Thyroid gland (tissue), 4 donors: ENCODE measurements at regions not wholly inside any gene's neighbourhood (a gene's known extent, or its start where the extent isn't known, plus 50 kb on each side); places are given as distances from the start of the nearest gene placed in this dataset.

Source experiments
- DNase-seq, 2 donors: peaks; one replicate each; pipeline ENCODE4 v3.0.0-alpha.2; 2019
- H3K27ac ChIP-seq, 3 donors: fragments of 200-600 bp; sonication (generic); 1 replicate in 2 of 3; 2 replicates in 1 of 3; pipeline ENCODE4 v1.5.1; 2016 to 2019; ENCODE audit warnings: mild to moderate bottlenecking in 1 of 3, moderate library complexity in 1 of 3
- H3K27me3 ChIP-seq: fragments of 200-600 bp; sonication (generic); one replicate; pipeline ENCODE4 v1.5.1; 2019
- H3K36me3 ChIP-seq, 2 donors: fragments of 200-600 bp; sonication (generic); one replicate each; pipeline ENCODE4 v1.5.1; 2016 to 2019
- H3K4me1 ChIP-seq, 2 donors: fragments of 200-600 bp; sonication (generic); one replicate each; pipeline ENCODE4 v1.5.1; 2017 to 2019
- H3K4me3 ChIP-seq, 3 donors: fragments of 200-600 bp; sonication (generic); replicated peaks in 1 of 3; 1 replicate in 2 of 3; 2 replicates in 1 of 3; pipeline ENCODE4 v1.5.1; 2016; ENCODE audit warnings: mild to moderate bottlenecking in 1 of 3
- H3K9me3 ChIP-seq: fragments of 200-600 bp; sonication (generic); one replicate; pipeline ENCODE4 v1.5.1; 2017
- POLR2A ChIP-seq, 2 donors: fragments of 450-650 bp; IDR thresholded peaks; one replicate each; pipeline ENCODE4 v1.6.1; 2017; ENCODE audit warnings: antibody characterized with exemption in 2 of 2, mild to moderate bottlenecking in 2 of 2, moderate library complexity in 1 of 2
- WGBS, 2 donors: methylation state at CpG; one replicate each; pipeline ENCODE4 v1.1.5; 2017; 5-methylcytosine and 5-hydroxymethylcytosine counted together
- intact Hi-C: fragments of 100-400 bp; cut with DNase I; formaldehyde crosslinking; loops from one replicate; pipeline ENCODE4 v1.15.1; 2023
- TF ChIP-seq, protein P1 (sequence below), 6 experiments: fragments of 200-600 bp in 3 of 6; fragments of 450-650 bp in 3 of 6; sonication (generic) in 3 of 6; IDR thresholded peaks; one replicate each; pipeline ENCODE4 v1.5.1; 2016 to 2019; ENCODE audit warnings: antibody characterized with exemption in 6 of 6, mild to moderate bottlenecking in 2 of 6, inconsistent platforms in 1 of 6, moderate library complexity in 1 of 6

DNA sequence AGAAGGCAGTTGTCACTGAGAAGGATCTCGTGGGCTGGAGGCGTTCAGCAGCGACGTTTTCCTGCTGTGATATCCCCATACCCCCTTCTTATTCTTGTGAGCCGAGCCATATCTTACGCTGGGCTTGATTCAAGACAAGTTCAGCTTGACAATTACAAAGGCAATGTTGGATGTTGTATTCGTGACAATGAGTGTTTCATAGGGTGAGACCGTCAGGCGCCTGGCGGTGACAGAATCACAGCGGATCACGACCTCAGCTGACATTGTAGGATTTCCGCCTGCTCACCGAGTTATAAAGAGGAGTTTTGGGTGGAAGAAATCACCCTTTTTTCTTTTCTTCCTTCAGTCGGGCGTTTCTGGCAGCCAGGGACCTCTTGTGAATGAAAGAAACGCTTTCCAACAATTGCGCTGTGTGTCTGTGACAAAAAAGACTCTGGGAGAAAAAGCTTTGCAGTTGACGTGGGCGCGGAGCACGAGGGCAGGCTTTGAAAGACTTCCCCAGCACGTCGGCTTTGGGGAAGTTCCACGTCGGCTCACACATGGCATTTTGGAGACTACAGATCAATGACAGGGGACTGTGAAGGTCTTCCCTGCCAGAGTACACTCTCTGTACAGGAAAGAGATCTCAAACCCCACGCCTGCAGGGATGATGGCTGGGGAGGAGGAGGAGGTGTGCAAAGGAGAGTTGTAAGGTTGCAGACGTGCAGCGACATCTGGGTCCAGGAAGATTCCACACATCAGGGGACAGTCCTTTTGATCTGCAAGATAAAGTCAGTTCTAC is 135.4 kb downstream of the CRLF2 start:
- no peak for TF ChIP-seq POLR2A (IDR thresholded peaks at IDR 0.05)
- TF ChIP-seq, protein P1, sequence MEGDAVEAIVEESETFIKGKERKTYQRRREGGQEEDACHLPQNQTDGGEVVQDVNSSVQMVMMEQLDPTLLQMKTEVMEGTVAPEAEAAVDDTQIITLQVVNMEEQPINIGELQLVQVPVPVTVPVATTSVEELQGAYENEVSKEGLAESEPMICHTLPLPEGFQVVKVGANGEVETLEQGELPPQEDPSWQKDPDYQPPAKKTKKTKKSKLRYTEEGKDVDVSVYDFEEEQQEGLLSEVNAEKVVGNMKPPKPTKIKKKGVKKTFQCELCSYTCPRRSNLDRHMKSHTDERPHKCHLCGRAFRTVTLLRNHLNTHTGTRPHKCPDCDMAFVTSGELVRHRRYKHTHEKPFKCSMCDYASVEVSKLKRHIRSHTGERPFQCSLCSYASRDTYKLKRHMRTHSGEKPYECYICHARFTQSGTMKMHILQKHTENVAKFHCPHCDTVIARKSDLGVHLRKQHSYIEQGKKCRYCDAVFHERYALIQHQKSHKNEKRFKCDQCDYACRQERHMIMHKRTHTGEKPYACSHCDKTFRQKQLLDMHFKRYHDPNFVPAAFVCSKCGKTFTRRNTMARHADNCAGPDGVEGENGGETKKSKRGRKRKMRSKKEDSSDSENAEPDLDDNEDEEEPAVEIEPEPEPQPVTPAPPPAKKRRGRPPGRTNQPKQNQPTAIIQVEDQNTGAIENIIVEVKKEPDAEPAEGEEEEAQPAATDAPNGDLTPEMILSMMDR (IDR thresholded peaks at IDR 0.05) = no peak
- Histone ChIP-seq H3K9me3 (no peaks in the 10 kb centered on the region), H3K36me3 (no peaks in the 10 kb centered on the region), H3K4me1 (no peaks in the 10 kb centered on the region), H3K27me3 (no peaks in the 10 kb centered on the region), H3K27ac (no peak overlapping the region), H3K4me3 (no peak overlapping the region)
- DNase-seq = no peak
- 52 to 55% methylated on average over 29 of the region's 29 CpGs for WGBS, 2 donors
- intact Hi-C loops = no loop called here

DNA sequence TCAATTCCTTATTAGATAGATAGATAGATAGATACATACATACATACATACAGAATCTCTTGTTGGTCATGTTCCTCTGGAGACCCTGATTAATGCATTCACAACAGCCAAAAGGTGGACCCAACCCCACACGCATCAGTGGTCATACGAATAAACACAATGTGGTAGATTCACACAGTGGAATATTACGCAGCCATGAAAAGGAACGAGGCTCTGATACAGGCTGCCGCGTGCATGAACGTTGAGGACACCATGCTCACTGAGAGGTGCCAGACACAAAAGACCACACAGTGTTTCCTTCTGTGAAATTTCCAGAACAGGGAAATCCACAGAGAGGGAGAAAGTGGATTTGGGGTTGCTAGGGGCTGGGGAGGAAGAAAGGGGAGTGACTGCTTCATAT is 136.7 kb downstream of the CRLF2 start:
- H3K9me3 ChIP-seq = no peaks in the 10 kb centered on the region
- H3K4me1 ChIP-seq = no peaks in the 10 kb centered on the region
- intact Hi-C loops = no loop called here
- no peak overlapping the region for H3K4me3 ChIP-seq
- no peaks in the 10 kb centered on the region for H3K27me3 ChIP-seq
- no peak overlapping the region for H3K27ac ChIP-seq
- WGBS, 2 donors = 95 to 96% methylated on average over 7 of the region's 7 CpGs
- TF ChIP-seq POLR2A (IDR thresholded peaks at IDR 0.05) = no peak
- TF ChIP-seq, protein P1 (IDR thresholded peaks at IDR 0.05) = no peak
- DNase-seq = no peak
- no peaks in the 10 kb centered on the region for H3K36me3 ChIP-seq

DNA sequence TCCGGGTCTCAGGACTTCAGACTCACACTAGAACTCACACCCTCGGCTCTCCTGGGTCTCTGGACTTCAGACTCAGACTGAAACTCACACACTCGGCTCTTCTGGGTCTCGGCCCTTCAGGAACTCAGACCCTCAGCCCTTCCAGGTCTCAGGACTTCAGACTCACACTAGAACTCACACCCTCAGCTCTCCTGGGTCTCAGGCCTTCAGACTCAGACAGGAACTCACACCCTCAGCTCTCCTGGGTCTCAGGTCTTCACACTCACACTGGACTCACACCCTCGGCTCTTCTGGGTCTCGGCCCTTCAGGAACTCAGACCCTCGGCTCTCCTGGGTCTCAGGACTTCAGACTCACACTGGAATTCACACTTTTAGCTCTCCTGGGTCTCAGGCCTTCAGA is 137.3 kb downstream of the CRLF2 start:
- WGBS, 2 donors = 87 to 89% methylated on average over 7 of the region's 7 CpGs
- Histone ChIP-seq H3K4me1 (no peaks in the 10 kb centered on the region), H3K9me3 (no peaks in the 10 kb centered on the region), H3K27me3 (no peaks in the 10 kb centered on the region), H3K36me3 (no peaks in the 10 kb centered on the region), H3K4me3 (no peak overlapping the region), H3K27ac (no peak overlapping the region)
- intact Hi-C loops = no loop called here
- no peak for DNase-seq
- no peak for TF ChIP-seq POLR2A (IDR thresholded peaks at IDR 0.05)

DNA sequence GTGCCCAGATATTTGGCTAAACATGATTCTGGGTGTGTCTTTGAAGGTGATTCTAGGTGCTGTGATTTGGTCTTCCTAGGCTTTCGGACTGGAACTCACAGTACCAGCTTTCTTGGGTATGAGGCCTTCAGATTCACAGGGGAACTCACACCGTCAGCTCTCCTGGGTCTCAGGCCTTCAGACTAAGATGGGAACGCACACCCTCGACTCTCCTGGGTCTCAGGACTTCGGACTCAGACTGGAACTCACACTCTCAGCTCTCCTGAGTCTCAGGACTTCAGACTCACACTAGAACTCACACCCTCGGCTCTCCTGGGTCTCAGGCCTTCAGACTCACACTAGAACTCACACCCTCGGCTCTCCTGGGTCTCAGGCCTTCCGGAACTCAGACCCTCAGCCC is 137.7 kb downstream of the CRLF2 start:
- no peak for DNase-seq
- Histone ChIP-seq H3K36me3 (no peaks in the 10 kb centered on the region), H3K9me3 (no peaks in the 10 kb centered on the region), H3K4me1 (no peaks in the 10 kb centered on the region), H3K27me3 (no peaks in the 10 kb centered on the region), H3K27ac (no peak overlapping the region), H3K4me3 (no peak overlapping the region)
- intact Hi-C loops = no loop called here
- TF ChIP-seq POLR2A (IDR thresholded peaks at IDR 0.05) = no peak
- TF ChIP-seq, protein P1 (IDR thresholded peaks at IDR 0.05) = no peak
- WGBS, 2 donors = 59 to 66% methylated on average over 8 of the region's 8 CpGs

DNA sequence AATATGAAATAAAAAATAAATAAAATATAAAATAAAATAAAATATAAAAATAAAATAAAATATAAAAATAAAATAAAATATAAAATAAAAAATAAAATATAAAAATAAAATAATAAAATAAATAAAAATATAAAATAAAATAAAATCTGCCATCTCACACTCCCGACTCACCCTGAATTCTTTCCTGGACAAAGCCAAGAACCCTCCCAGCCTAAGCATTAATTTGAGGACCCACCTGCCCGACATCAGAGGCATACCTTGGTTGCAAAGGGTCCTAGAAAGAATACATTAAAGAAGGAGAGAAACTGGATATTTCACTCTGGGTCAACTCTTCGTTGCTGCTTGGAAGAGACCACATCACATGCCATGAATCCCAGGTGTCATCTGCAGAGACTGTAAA is 138.3 kb downstream of the CRLF2 start:
- H3K4me3 ChIP-seq = no peak overlapping the region
- WGBS, 2 donors = 88 to 91% methylated on average over 3 of the region's 3 CpGs
- no peak for TF ChIP-seq POLR2A (IDR thresholded peaks at IDR 0.05)
- TF ChIP-seq, protein P1 (IDR thresholded peaks at IDR 0.05) = no peak
- intact Hi-C loops = no loop called here
- H3K9me3 ChIP-seq = no peaks in the 10 kb centered on the region
- no peaks in the 10 kb centered on the region for H3K4me1 ChIP-seq
- no peak for DNase-seq
- H3K27ac ChIP-seq = no peak overlapping the region
- no peaks in the 10 kb centered on the region for H3K27me3 ChIP-seq
- no peaks in the 10 kb centered on the region for H3K36me3 ChIP-seq
